ENCODE measurements at regions not wholly inside any gene's neighbourhood (a gene's known extent, or its start where the extent isn't known, plus 50 kb on each side); places are given as distances from the start of the nearest gene placed in this dataset.
A peak's percentile ranks its signal among the peaks of the same experiment; 100 is the strongest.

- H4K8ac ChIP-seq (replicated peaks; ENCODE audit: insufficient read length, low read depth, low read length), result no peak overlapping the region
- no peak overlapping the region for H2BK5ac ChIP-seq (ENCODE audit: insufficient read length, low read length)
- H3K23me2 ChIP-seq (ENCODE audit: insufficient read length, low read depth, low read length, poor library complexity, severe bottlenecking), result no peaks in the 10 kb centered on the region
- no peak overlapping the region for H4K91ac ChIP-seq (ENCODE audit: insufficient read length, low read depth, low read length)
- H3K4ac ChIP-seq (ENCODE audit: low read depth, low read length), result no peak overlapping the region
- H3K9ac ChIP-seq (ENCODE audit: extremely low read depth, insufficient read length, low read length), result no peak overlapping the region
- Mint-ChIP-seq H3K36me3 (ENCODE audit: insufficient read depth in 1 of 3, low read depth in 3 of 3) (no peaks in the 10 kb centered on the region), H3K9me3 (no peaks in the 10 kb centered on the region), H3K4me1 (peaks cover 15 to 17% of the 10 kb centered on the region in 2 experiments; a peak in 3 of 4 replicates), H3K4me3 (no peak overlapping the region), H3K27ac (peak overlapping the region in 1 of 3 experiments; percentile 41; a peak in 1 of 7 replicates), H3K27me3 (ENCODE audit: low read depth) (no peaks in the 10 kb centered on the region)
- H2BK20ac ChIP-seq (ENCODE audit: low read depth, low read length, poor library complexity, severe bottlenecking), result no peak overlapping the region
- no CpG with 5 or more reads among the region's 1 CpG for WGBS (ENCODE audit: extremely low coverage, insufficient read length, low lambda C conversion rate)
- H3K79me1 ChIP-seq (ENCODE audit: insufficient read depth, low read depth, low read length, poor library complexity, severe bottlenecking), result no peaks in the 10 kb centered on the region
- no peak overlapping the region for H2BK120ac ChIP-seq (ENCODE audit: low read depth, low read length, poor library complexity, severe bottlenecking)
- H3K4me1 ChIP-seq (ENCODE audit: insufficient read depth, low read length), result peaks cover 5% of the 10 kb centered on the region
- no peak overlapping the region for H3T11ph ChIP-seq (ENCODE audit: low read length)
- no peak overlapping the region for H3K56ac ChIP-seq (ENCODE audit: insufficient read length, low read depth, low read length)
- no peak overlapping the region for H2BK15ac ChIP-seq (ENCODE audit: low read depth, low read length)
- no peaks in the 10 kb centered on the region for H4K20me1 ChIP-seq (ENCODE audit: control insufficient read depth, insufficient read depth, insufficient read length)
- H3K23ac ChIP-seq (ENCODE audit: insufficient read length, low read depth, low read length), result no peak overlapping the region
- H3K14ac ChIP-seq (ENCODE audit: insufficient read depth, low read length), result no peak overlapping the region
- H3K18ac ChIP-seq (ENCODE audit: insufficient read length, low read depth, low read length), result no peak overlapping the region
- H3K79me2 ChIP-seq (ENCODE audit: insufficient read depth, low read length), result peaks cover 4% of the 10 kb centered on the region; the same call in 1 of the 2 replicates
- no peak overlapping the region for H4K5ac ChIP-seq (ENCODE audit: insufficient read length, low read depth, low read length)
- DNase-seq, result no peak
- H2AK5ac ChIP-seq (ENCODE audit: insufficient read length, low read length), result no peak overlapping the region
- no peak overlapping the region for H2AFZ ChIP-seq (ENCODE audit: low read length)
- no peak overlapping the region for H3K4me2 ChIP-seq (ENCODE audit: insufficient read depth, insufficient read length, low read length)
- H3K27me3 ChIP-seq (ENCODE audit: insufficient read depth, low read length), result no peaks in the 10 kb centered on the region
- no peak overlapping the region for H3K27ac ChIP-seq (ENCODE audit: insufficient read length, low read depth, low read length)
- TF ChIP-seq CTCF (conservative IDR thresholded peaks at IDR 0.05), result no peak
- no peaks in the 10 kb centered on the region for H3K9me3 ChIP-seq (ENCODE audit: control insufficient read depth, low read depth, low read length)
- H2BK12ac ChIP-seq (ENCODE audit: insufficient read length, low read depth, low read length), result no peak overlapping the region
Measured at GRCh38 chr6:144361016-144361415, 75.9 kb downstream of the UTRN start.

All from H9 (cell line).